ENCODE measurements at regions not wholly inside any gene's neighbourhood (a gene's known extent, or its start where the extent isn't known, plus 50 kb on each side); places are given as distances from the start of the nearest gene placed in this dataset.

GRCh38 chr5:105371169-105371568, 1808.6 kb upstream of the NUDT12 start:
- no peaks in the 10 kb centered on the region for H4K20me1 ChIP-seq (ENCODE audit: insufficient read depth, low read length)
- H2AFZ ChIP-seq (replicated peaks; ENCODE audit: low read length, poor library complexity) = no peak overlapping the region
- H4K8ac ChIP-seq (ENCODE audit: low read depth in 2 of 2, low read length in 2 of 2) = no peak overlapping the region
- H2BK120ac ChIP-seq (ENCODE audit: low read depth, low read length) = no peak overlapping the region
- H3K79me1 ChIP-seq (ENCODE audit: low read depth in 1 of 2, low read length in 2 of 2) = no peaks in the 10 kb centered on the region
- DNase-seq (no peak), ATAC-seq (ENCODE audit: low read depth) (no peak)
- in situ Hi-C loops (cut with MboI; ENCODE audit: low sequenced_read_pairs) = no loop called here
- H2AK5ac ChIP-seq (ENCODE audit: low read depth, low read length) = no peak overlapping the region
- H3K4ac ChIP-seq (ENCODE audit: low read depth, low read length) = no peak overlapping the region
- no peaks in the 10 kb centered on the region for H3K9me3 ChIP-seq (ENCODE audit: control insufficient read depth, insufficient read depth, low read length)
- no peak overlapping the region for H2AK9ac ChIP-seq (replicated peaks; ENCODE audit: low read depth, low read length, poor library complexity)
- intact Hi-C loops (cut with micrococcal nuclease) = no loop called here
- ChIA-PET CTCF (no interaction called here), POLR2A (ENCODE audit: unreplicated experiment) (no interaction called here)
- dilution Hi-C loops (cut with HindIII; ENCODE audit: low sequenced_read_pairs, unreplicated experiment) = no loop called here
- no TSS peak for BruUV-seq (replicated peaks)
- no peaks in the 10 kb centered on the region for H3K27me3 ChIP-seq (ENCODE audit: control insufficient read depth, insufficient read depth, low read length)
- H2BK5ac ChIP-seq (ENCODE audit: low read depth, low read length, poor library complexity, severe bottlenecking) = no peak overlapping the region
- no peak overlapping the region for H4K91ac ChIP-seq (ENCODE audit: insufficient read depth, low read depth, low read length)
- no peaks in the 10 kb centered on the region for H3K9me1 ChIP-seq (ENCODE audit: insufficient read depth, low read length)
- no peaks in the 10 kb centered on the region for H3K36me3 ChIP-seq (ENCODE audit: control insufficient read depth, insufficient read depth, low read length)
- H3K18ac ChIP-seq (ENCODE audit: low read depth, low read length) = no peak overlapping the region
- TF ChIP-seq MAZ (IDR thresholded peaks at IDR 0.05; ENCODE audit: borderline replicate concordance, low read depth, low read length) (no peak), MAFK (IDR thresholded peaks at IDR 0.05; ENCODE audit: low read depth, low read length) (peak; percentile 82), BHLHE40 (IDR thresholded peaks at IDR 0.05; ENCODE audit: low read depth, low read length) (no peak)
- H3K9ac ChIP-seq (ENCODE audit: low read depth, low read length) = no peak overlapping the region
- H2BK20ac ChIP-seq (ENCODE audit: low read depth, low read length) = no peak overlapping the region
- no peak overlapping the region for H3K27ac ChIP-seq (ENCODE audit: insufficient read depth, low read length)
- H3K14ac ChIP-seq (replicated peaks; ENCODE audit: low read depth, low read length) = no peak overlapping the region
- H3K56ac ChIP-seq (ENCODE audit: extremely low read depth, insufficient read depth, low read length) = no peak overlapping the region
- no peak overlapping the region for H3K4me2 ChIP-seq (ENCODE audit: low read depth, low read length)
- no peak overlapping the region for H2BK15ac ChIP-seq (ENCODE audit: low read depth, low read length)
- H4K5ac ChIP-seq (ENCODE audit: low read depth, low read length) = no peak overlapping the region
- H3K23ac ChIP-seq (ENCODE audit: low read depth, low read length) = no peak overlapping the region
- no peaks in the 10 kb centered on the region for H3K4me1 ChIP-seq (ENCODE audit: control insufficient read depth, insufficient read depth, low read length)
- no peak overlapping the region for H3K4me3 ChIP-seq (ENCODE audit: insufficient read depth, low read depth, low read length)
- no CpG with 5 or more reads among the region's 2 CpGs for WGBS, 2 experiments (ENCODE audit: extremely low coverage in 2 of 2, insufficient read length in 1 of 2)

Data from IMR-90 (cell line).